Adrenal gland (tissue), 9 donors: ENCODE measurements at regions not wholly inside any gene's neighbourhood (a gene's known extent, or its start where the extent isn't known, plus 50 kb on each side); places are given as distances from the start of the nearest gene placed in this dataset.

Source experiments
- DNase-seq, 7 donors: peaks; one replicate each; pipeline ENCODE4 v3.0.0-alpha.2; 2019 to 2020
- H3K27ac ChIP-seq, 5 donors: fragments of 200-600 bp; sonication (generic) in 4 of 5; 1 replicate in 3 of 5; 2 replicates in 2 of 5; pipeline versions ENCODE4 v1.5.1 to v1.8.0; 2016 to 2020; ENCODE audit warnings: mild to moderate bottlenecking in 1 of 5
- H3K27me3 ChIP-seq: fragments of 200-600 bp; 2 replicates; pipeline ENCODE4 v1.8.0; 2021
- H3K36me3 ChIP-seq, 2 donors: fragments of 200-600 bp; replicated peaks in 1 of 2; 1 replicate in 1 of 2; 2 replicates in 1 of 2; pipeline versions ENCODE4 v1.5.1 to v1.8.0; 2018 to 2022
- H3K4me1 ChIP-seq, 2 donors: fragments of 200-600 bp; replicated peaks in 1 of 2; 1 replicate in 1 of 2; 2 replicates in 1 of 2; pipeline versions ENCODE4 v1.5.1 to v1.8.0; 2018 to 2021
- H3K4me3 ChIP-seq, 4 donors: fragments of 200-600 bp; sonication (generic) in 3 of 4; one replicate each; pipeline ENCODE4 v1.5.1; 2016 to 2018
- H3K9me3 ChIP-seq, 3 donors: fragments of 200-600 bp; sonication (generic) in 1 of 3; replicated peaks in 1 of 3; 1 replicate in 2 of 3; 2 replicates in 1 of 3; pipeline versions ENCODE4 v1.5.1 to v1.8.0; 2016 to 2021
- CTCF ChIP-seq, 6 experiments: fragments of 450-650 bp in 4 of 6; fragments of 200-600 bp in 2 of 6; sonication (generic) in 1 of 6; IDR thresholded peaks; 1 replicate in 5 of 6; 2 replicates in 1 of 6; pipeline versions ENCODE4 v1.5.1 to v1.8.0; 2016 to 2021; ENCODE audit warnings: antibody characterized with exemption in 6 of 6, mild to moderate bottlenecking in 2 of 6, moderate library complexity in 1 of 6
- POLR2A ChIP-seq, 2 donors: fragments of 450-650 bp; IDR thresholded peaks; one replicate each; pipeline ENCODE4 v1.6.1; 2017; ENCODE audit warnings: antibody characterized with exemption in 2 of 2, mild to moderate bottlenecking in 2 of 2, moderate library complexity in 1 of 2
- WGBS, 4 donors: extraction: QIAGEN DNeasy Blood & Tissue Kit in 2 of 4; methylation state at CpG; one replicate each; pipeline versions ENCODE4 v1.1.5 to v1.1.7; 2013 to 2017; 5-methylcytosine and 5-hydroxymethylcytosine counted together
- intact Hi-C, 2 donors: fragments of 100-400 bp; cut with DNase I; formaldehyde crosslinking; loops; one replicate each; pipeline versions ENCODE4 v1.14.1 to v1.15.0; 2022 to 2023
- donor health status: healthy with polysubstance abuse.
- donor health status: Bipolar disorder and iron deficiency.
- donor health status: DM: yes; HTN: yes; CAD: no.
- donor health status: DM: no; HTN: no; CAD: no.
- donor health status: DM: no; HTN: no; CAD: no.

DNA sequence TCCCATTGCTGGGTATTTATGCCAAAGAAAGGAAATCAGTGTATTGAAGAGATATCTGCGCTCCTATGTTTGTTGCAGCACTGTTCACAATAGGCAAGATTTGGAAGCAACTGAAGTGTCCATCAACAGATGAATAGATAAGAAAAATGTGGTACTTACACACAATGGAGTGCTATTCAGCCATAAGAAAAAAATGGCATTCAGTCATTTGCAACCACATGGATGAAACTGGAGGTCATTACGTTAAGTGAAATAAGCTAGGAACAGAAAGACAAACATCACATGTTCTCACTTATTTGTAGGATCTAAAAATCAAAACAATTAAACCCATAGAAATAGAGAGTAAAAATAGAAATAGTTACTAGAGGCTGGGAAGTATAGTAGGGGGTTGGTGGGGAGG is 1133.1 kb upstream of the ACO1 start:
- DNase-seq: no peak
- Histone ChIP-seq H3K27ac (no peak overlapping the region), H3K4me1 (no peaks in the 10 kb centered on the region), H3K9me3 (no peaks in the 10 kb centered on the region), H3K36me3 (no peaks in the 10 kb centered on the region), H3K27me3 (no peaks in the 10 kb centered on the region), H3K4me3 (no peak overlapping the region)
- TF ChIP-seq POLR2A (IDR thresholded peaks at IDR 0.05) (no peak), CTCF (IDR thresholded peaks at IDR 0.05) (no peak)
- intact Hi-C loops: no loop called here
- WGBS, 4 donors: 76 to 92% (median 86%) methylated on average over 2 of the region's 2 CpGs

- H3K36me3 ChIP-seq: no peaks in the 10 kb centered on the region
- no peak overlapping the region for H3K27ac ChIP-seq
- DNase-seq: no peak
- H3K9me3 ChIP-seq: no peaks in the 10 kb centered on the region
- intact Hi-C loops: no loop called here
- no peaks in the 10 kb centered on the region for H3K4me1 ChIP-seq
- no peaks in the 10 kb centered on the region for H3K27me3 ChIP-seq
- WGBS, 4 donors: 95 to 97% (median 95%) methylated on average over 54 to 73 of the region's 73 CpGs
- TF ChIP-seq CTCF (IDR thresholded peaks at IDR 0.05) (no peak), POLR2A (IDR thresholded peaks at IDR 0.05) (no peak)
- H3K4me3 ChIP-seq: no peak overlapping the region
These were observed 1130.4 kb upstream of the ACO1 start for GRCh38 chr9:31253800-31254762.

- Histone ChIP-seq H3K4me3 (no peak overlapping the region), H3K36me3 (no peaks in the 10 kb centered on the region), H3K9me3 (no peaks in the 10 kb centered on the region), H3K27ac (no peak overlapping the region), H3K27me3 (no peaks in the 10 kb centered on the region), H3K4me1 (no peaks in the 10 kb centered on the region)
- TF ChIP-seq CTCF (IDR thresholded peaks at IDR 0.05) (no peak), POLR2A (IDR thresholded peaks at IDR 0.05) (no peak)
- intact Hi-C loops: no loop called here
- DNase-seq: no peak
- 81 to 90% (median 88%) methylated on average over 11 of the region's 11 CpGs for WGBS, 4 donors
These were observed 1129.2 kb upstream of the ACO1 start for GRCh38 chr9:31255211-31255610.

GRCh38 chr9:31259824-31260223 is 1124.6 kb upstream of the ACO1 start:
- Histone ChIP-seq H3K4me3 (no peak overlapping the region), H3K27ac (no peak overlapping the region), H3K27me3 (no peaks in the 10 kb centered on the region), H3K4me1 (no peaks in the 10 kb centered on the region), H3K9me3 (no peaks in the 10 kb centered on the region), H3K36me3 (no peaks in the 10 kb centered on the region)
- intact Hi-C loops: no loop called here
- WGBS, 4 donors: 46 to 60% (median 49%) methylated on average over 2 of the region's 2 CpGs
- TF ChIP-seq CTCF (IDR thresholded peaks at IDR 0.05) (no peak), POLR2A (IDR thresholded peaks at IDR 0.05) (no peak)
- no peak for DNase-seq
